Stimulated activated CD4-positive, alpha-beta T cell treated with anti-CD3 and anti-CD28 coated beads, Interleukin-12 subunit alpha, Interleukin-12 subunit beta, amount 100 ng/mL, for 24 hours (primary cell): ENCODE measurements at regions not wholly inside any gene's neighbourhood (a gene's known extent, or its start where the extent isn't known, plus 50 kb on each side); places are given as distances from the start of the nearest gene placed in this dataset.
A peak's percentile ranks its signal among the peaks of the same experiment; 100 is the strongest.
"Not testable (repeated sequence)": the region's sequence is repeated elsewhere in the genome, so short reads cannot be mapped to it uniquely, and the experiment has no call there.

Experiments used
- DNase-seq, 2 experiments: peaks; one replicate each; pipeline ENCODE4 v3.0.0-alpha.2; 2020; ENCODE audit warnings: low read depth in 2 of 2

GRCh38 chr4:78691971-78692821 is 84.0 kb upstream of the BMP2K start:
- DNase-seq, result no peak

- DNase-seq, result no peak
Measured at GRCh38 chr4:78692822-78693170, 83.4 kb upstream of the BMP2K start.

- no peak for DNase-seq
Measured at GRCh38 chr4:78693777-78694456, 82.2 kb upstream of the BMP2K start.

- DNase-seq, result no peak
Measured at GRCh38 chr4:78694457-78694787, 81.7 kb upstream of the BMP2K start.

- DNase-seq, result no peak
Measured at GRCh38 chr4:78695910-78696309, 80.2 kb upstream of the BMP2K start.

- DNase-seq, result no peak
Measured at GRCh38 chr4:78703079-78703478, 73.1 kb upstream of the BMP2K start.

GRCh38 chr4:78704317-78704716 is 71.8 kb upstream of the BMP2K start:
- no peak for DNase-seq

- DNase-seq, result no peak
Measured at GRCh38 chr4:78704981-78705683, 71.0 kb upstream of the BMP2K start.

DNA sequence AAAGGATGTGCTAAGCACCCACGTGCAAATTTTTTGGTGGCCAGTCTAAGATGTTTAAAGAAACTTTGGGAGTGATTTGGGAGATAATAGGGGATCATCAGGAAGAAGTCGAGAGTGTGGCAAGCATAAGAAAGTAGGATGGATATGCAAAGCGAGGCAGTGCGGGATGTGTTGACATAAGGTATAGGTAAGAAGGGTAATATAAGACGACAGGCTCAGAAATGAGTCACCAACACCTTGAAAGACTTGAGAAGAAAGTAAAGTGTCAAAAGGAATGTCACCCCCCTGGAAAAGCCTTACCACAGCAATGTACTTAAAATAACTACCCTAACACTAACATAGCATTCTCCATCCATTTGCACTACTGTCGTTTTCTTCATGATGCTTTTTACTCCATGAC is 69.8 kb upstream of the BMP2K start:
- no peak for DNase-seq

DNA sequence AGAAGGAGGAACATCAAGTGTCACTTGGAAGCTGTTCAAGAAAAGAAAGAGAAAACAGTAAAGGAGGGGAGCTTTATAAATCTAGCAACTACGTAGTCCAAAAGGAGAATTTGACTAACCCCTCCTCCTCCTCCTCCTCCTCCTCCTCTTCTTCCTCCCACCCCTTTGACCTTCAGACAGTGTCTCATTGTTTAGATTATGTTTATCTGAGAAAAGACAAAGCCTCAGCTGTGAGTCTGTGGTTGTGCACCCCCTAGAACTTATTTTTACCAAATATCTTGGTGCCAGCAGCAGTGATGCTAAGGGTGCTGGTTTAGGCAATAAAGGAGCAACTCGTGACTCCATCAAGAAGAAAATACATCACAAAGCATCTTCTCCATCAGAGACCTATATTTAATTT is 68.9 kb upstream of the BMP2K start:
- no peak for DNase-seq

DNA sequence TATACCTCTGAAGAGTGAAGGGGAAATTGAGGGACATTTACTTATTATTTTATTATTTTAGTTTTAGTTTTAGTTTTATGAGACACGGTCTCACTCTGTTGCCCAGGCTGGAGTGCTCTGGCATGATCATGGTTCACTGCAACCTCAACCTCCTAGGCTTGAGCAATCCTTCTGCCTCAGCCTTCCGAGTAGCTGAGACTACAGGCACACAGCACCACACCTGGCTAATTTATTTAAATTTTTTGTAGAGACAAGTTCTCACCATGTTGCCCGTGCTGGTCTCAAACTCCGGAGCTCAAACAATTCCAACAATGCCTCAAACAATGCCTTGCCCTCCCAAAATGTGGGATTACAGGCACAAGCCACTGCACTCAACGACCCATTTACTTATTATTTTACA is 68.4 kb upstream of the BMP2K start:
- no peak for DNase-seq

- DNase-seq, result no peak
Measured at GRCh38 chr4:78710536-78710935, 65.6 kb upstream of the BMP2K start.

- no peak for DNase-seq
Measured at GRCh38 chr4:78711676-78712075, 64.5 kb upstream of the BMP2K start.

DNA sequence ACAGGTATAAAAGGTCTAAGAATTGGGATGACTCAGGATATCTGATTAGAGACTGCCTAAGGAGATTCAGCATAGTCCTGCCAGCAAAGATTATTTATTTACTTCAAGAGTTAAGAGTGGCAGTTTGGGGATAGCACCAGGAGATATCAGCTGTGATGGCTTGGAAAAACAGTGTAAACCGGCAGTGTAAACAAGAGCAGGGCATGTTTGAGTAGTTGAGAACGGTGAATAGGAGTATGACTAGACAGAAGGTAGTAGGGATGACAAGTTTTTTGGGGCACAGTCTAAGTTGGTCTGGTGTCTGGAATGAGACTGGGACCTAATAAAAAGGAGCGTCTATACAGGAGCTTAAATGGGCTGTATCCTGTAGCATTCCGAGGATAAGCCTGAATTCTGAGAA is 61.6 kb upstream of the BMP2K start:
- not testable (repeated sequence) for DNase-seq

DNA sequence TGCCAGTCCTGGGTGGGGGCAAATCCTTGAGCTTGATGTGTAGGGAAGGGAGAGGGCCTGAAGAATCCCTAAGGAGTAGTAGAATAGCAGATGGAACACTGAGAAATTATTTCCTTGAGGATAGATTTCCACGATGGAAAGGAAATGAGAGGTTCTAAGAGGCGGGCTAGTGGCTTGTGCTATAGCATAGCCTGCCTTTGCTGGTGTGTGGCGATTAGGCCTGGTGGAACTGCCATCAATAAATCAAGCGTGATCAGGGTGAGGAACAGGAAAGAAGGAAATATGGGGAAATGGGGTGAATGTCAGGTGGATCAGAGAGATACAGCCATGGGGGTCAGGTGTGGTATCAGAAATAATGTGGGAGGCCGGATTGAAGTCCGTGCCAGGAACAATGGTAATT is 60.8 kb upstream of the BMP2K start:
- not testable (repeated sequence) for DNase-seq

DNA sequence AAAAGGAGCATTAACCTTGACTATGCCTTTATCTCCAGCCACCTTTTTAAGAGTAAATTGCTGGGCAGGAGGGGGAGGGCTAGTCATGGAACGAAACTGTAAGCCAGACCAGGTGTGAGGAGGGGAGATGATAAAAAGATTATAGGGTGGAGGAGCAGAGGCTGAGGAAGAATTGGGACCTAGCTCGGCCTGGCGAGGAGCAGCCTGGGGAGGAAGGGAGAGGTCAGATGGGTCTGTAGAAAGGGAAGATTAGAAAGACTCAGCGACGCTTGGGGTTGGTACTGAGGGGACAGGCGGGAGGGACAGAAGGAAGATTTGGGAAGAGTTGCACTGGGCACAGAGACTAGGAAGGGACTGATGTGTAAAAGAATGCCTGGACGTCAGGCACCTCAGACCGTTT is 58.4 kb upstream of the BMP2K start:
- DNase-seq, result not testable (repeated sequence)

GRCh38 chr4:78720204-78720603 is 55.9 kb upstream of the BMP2K start:
- DNase-seq, result no peak

DNA sequence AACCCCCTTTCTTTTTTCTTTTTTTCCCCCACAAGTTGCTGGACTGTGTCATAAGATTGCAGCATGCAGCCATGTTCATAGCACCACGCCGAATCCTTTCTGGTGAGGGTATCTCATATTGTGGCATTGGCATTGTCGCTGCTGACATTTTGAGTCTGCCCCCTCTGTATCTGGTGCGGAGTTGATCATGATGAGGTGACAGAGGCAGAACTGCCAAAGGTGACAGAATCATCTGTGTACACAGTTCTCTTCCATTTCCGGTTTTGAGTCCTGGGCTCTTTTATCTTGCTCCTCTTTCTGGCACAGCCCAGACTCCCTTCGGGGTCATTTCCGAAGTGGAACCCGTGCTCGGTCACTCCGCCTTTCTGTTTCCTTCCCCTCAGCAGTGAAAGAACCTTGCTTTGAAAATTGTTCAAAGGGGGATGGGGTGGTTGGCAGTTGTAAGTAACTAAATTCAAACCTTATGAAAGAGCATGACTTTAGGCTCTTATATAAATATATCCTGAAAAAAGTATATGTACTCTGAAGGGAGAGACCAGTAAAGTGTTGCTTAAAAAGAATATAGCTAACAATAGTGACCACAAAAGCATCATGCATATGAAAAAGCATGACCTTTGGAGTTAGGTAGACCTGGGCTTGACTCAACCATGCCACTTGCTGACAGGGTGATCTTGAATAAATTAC is 55.0 kb upstream of the BMP2K start:
- DNase-seq, result peak; percentile 0 to 3

GRCh38 chr4:78721747-78722146 is 54.4 kb upstream of the BMP2K start:
- no peak for DNase-seq

DNA sequence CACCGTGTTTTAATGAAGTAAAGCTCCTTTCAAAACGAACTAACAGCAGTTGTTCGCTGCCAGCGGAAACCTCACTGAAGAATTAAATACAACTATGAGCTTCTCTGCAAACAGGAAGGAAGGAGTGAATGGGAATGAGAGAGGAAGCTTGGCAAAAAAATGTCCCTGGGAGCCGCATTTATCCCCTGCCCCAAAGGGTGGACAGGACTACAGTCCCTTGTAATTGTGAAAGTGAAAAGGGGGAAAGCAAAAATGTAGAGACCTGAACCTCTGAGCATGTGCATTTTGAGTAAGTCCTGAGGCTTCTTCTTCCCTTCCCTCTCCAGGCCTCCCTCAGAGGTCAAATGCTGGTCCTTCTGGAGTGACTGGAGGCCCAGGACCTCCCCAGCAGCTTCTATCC is 53.8 kb upstream of the BMP2K start:
- DNase-seq, result no peak

DNA sequence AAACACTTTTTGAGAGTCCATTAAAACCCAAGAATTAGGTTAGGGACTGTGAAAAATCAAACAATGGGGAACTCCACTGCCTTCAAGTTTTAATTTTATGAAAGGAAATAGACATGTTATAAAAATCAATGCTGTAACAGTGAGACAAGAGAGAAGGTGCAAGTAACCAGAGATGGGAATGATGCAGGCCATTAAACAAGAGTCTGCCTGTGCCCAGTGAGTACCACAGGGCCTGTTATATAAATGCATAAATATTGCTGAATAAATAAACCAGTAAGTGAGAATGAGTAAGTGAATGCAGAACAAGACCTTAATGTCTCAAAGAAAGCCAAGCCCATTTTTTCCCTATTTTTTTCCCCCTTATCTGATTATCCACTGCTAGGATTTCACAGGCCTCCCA is 53.3 kb upstream of the BMP2K start:
- DNase-seq, result no peak
